Smooth muscle cell (in vitro differentiated cells): ENCODE measurements at regions not wholly inside any gene's neighbourhood (a gene's known extent, or its start where the extent isn't known, plus 50 kb on each side); places are given as distances from the start of the nearest gene placed in this dataset.

ENCODE experiments used
- DNase-seq: peaks from one replicate; lab custom pipeline; 2025; ENCODE audit not compliant: unreplicated experiment; lab: John Stamatoyannopoulos, UW
- H2AFZ ChIP-seq: fragments of 200-600 bp; sonication (generic); 2 replicates; pipeline ENCODE4 v1.6.0; 2016; ENCODE audit warnings: antibody characterized with exemption, low read depth, mild to moderate bottlenecking
- H3F3A ChIP-seq: fragments of 200-600 bp; sonication (generic); 2 replicates; pipeline ENCODE4 v1.6.0; 2017; ENCODE audit warnings: antibody characterized with exemption, low read depth
- H3K27ac ChIP-seq: fragments of 200-600 bp; sonication (generic); 2 replicates; pipeline ENCODE4 v1.5.1; 2016; ENCODE audit warnings: low read depth, mild to moderate bottlenecking
- H3K27me3 ChIP-seq: fragments of 200-600 bp; sonication (generic); 2 replicates; pipeline ENCODE4 v1.6.1; 2016; ENCODE audit warnings: low read depth, mild to moderate bottlenecking
- H3K36me3 ChIP-seq: fragments of 200-600 bp; sonication (generic); 2 replicates; pipeline ENCODE4 v1.5.1; 2016; ENCODE audit warnings: low read depth
- H3K4me1 ChIP-seq: fragments of 200-600 bp; sonication (generic); 2 replicates; pipeline ENCODE4 v1.5.1; 2016; ENCODE audit warnings: low read depth
- H3K4me2 ChIP-seq: fragments of 200-600 bp; sonication (generic); 2 replicates; pipeline ENCODE4 v1.6.0; 2016; ENCODE audit warnings: mild to moderate bottlenecking
- H3K4me3 ChIP-seq: fragments of 200-600 bp; sonication (generic); 2 replicates; pipeline ENCODE4 v1.5.1; 2016; ENCODE audit warnings: mild to moderate bottlenecking
- H3K79me2 ChIP-seq: fragments of 200-600 bp; sonication (generic); 2 replicates; pipeline ENCODE4 v1.6.0; 2016; ENCODE audit warnings: low read depth, mild to moderate bottlenecking
- H3K9ac ChIP-seq: fragments of 200-600 bp; sonication (generic); 2 replicates; pipeline ENCODE4 v1.6.0; 2016; ENCODE audit warnings: low read depth
- H3K9me3 ChIP-seq: fragments of 200-600 bp; sonication (generic); replicated peaks from 2 replicates; pipeline ENCODE4 v1.5.1; 2016; ENCODE audit warnings: low read depth
- H4K20me1 ChIP-seq: fragments of 200-600 bp; sonication (generic); 2 replicates; pipeline ENCODE4 v1.6.0; 2016; ENCODE audit warnings: low read depth
- CTCF ChIP-seq: fragments of 200-600 bp; sonication (generic); IDR thresholded peaks from 2 replicates; pipeline ENCODE4 v1.5.1; 2017; ENCODE audit warnings: borderline replicate concordance, mild to moderate bottlenecking, antibody characterized with exemption; ENCODE audit not compliant: insufficient read depth, poor library complexity, severe bottlenecking
- WGBS: methylation state at CpG from one replicate; pipeline ENCODE4 v1.1.7; 2016; ENCODE audit warnings: low lambda C conversion rate; 5-methylcytosine and 5-hydroxymethylcytosine counted together

GRCh38 chr3:21138085-21138484 is 612.9 kb downstream of the ZNF385D start:
- H3K9me3 ChIP-seq = no peaks in the 10 kb centered on the region
- WGBS = 83% methylated on average over 2 of the region's 2 CpGs
- no peak overlapping the region for H3K4me3 ChIP-seq
- H3F3A ChIP-seq = no peaks in the 10 kb centered on the region
- H3K4me1 ChIP-seq = no peaks in the 10 kb centered on the region
- TF ChIP-seq CTCF = no peak
- H3K79me2 ChIP-seq = no peaks in the 10 kb centered on the region
- no peak overlapping the region for H3K9ac ChIP-seq
- no peak overlapping the region for H2AFZ ChIP-seq
- no peak overlapping the region for H3K27ac ChIP-seq
- no peaks in the 10 kb centered on the region for H4K20me1 ChIP-seq
- H3K36me3 ChIP-seq = no peaks in the 10 kb centered on the region
- no peak overlapping the region for H3K4me2 ChIP-seq
- DNase-seq = no peak
- H3K27me3 ChIP-seq = no peaks in the 10 kb centered on the region

- TF ChIP-seq CTCF = no peak
- no peaks in the 10 kb centered on the region for H3K9me3 ChIP-seq
- H3K9ac ChIP-seq = no peak overlapping the region
- no peak overlapping the region for H3K4me2 ChIP-seq
- H2AFZ ChIP-seq = no peak overlapping the region
- H3F3A ChIP-seq = no peaks in the 10 kb centered on the region
- no peaks in the 10 kb centered on the region for H3K27me3 ChIP-seq
- H3K79me2 ChIP-seq = no peaks in the 10 kb centered on the region
- no peaks in the 10 kb centered on the region for H4K20me1 ChIP-seq
- no peak for DNase-seq
- H3K4me1 ChIP-seq = no peaks in the 10 kb centered on the region
- H3K36me3 ChIP-seq = no peaks in the 10 kb centered on the region
- H3K4me3 ChIP-seq = no peak overlapping the region
- no peak overlapping the region for H3K27ac ChIP-seq
Observed at GRCh38 chr3:21132896-21133295, 618.1 kb downstream of the ZNF385D start.

- Histone ChIP-seq H3K4me3 (no peak overlapping the region), H3K9ac (no peak overlapping the region), H3F3A (no peaks in the 10 kb centered on the region), H3K4me2 (no peak overlapping the region), H3K9me3 (no peaks in the 10 kb centered on the region), H4K20me1 (no peaks in the 10 kb centered on the region), H2AFZ (no peak overlapping the region), H3K79me2 (no peaks in the 10 kb centered on the region), H3K4me1 (no peaks in the 10 kb centered on the region), H3K27ac (no peak overlapping the region), H3K36me3 (no peaks in the 10 kb centered on the region), H3K27me3 (no peaks in the 10 kb centered on the region)
- WGBS = 96% methylated on average over 2 of the region's 2 CpGs
- TF ChIP-seq CTCF = no peak
- no peak for DNase-seq
Observed at GRCh38 chr3:21120826-21121225, 630.2 kb downstream of the ZNF385D start.

GRCh38 chr3:21117370-21117769 is 633.6 kb downstream of the ZNF385D start:
- Histone ChIP-seq H3K4me2 (no peak overlapping the region), H3F3A (no peaks in the 10 kb centered on the region), H3K4me1 (no peaks in the 10 kb centered on the region), H3K9me3 (no peaks in the 10 kb centered on the region), H3K79me2 (no peaks in the 10 kb centered on the region), H2AFZ (no peak overlapping the region), H3K27me3 (no peaks in the 10 kb centered on the region), H3K36me3 (no peaks in the 10 kb centered on the region), H3K9ac (no peak overlapping the region), H3K4me3 (no peak overlapping the region), H4K20me1 (no peaks in the 10 kb centered on the region), H3K27ac (no peak overlapping the region)
- no peak for DNase-seq
- TF ChIP-seq CTCF = no peak
- 79% methylated on average over 1 of the region's 1 CpG for WGBS
